ENCODE measurements at regions not wholly inside any gene's neighbourhood (a gene's known extent, or its start where the extent isn't known, plus 50 kb on each side); places are given as distances from the start of the nearest gene placed in this dataset.
A peak's percentile ranks its signal among the peaks of the same experiment; 100 is the strongest.

GRCh38 chr13:76730220-76730619 lies 156.0 kb downstream of the KCTD12 start:
- Histone ChIP-seq H3K79me2 (ENCODE audit: control insufficient read depth, insufficient read depth, low read length, poor library complexity) (peaks cover 1% of the 10 kb centered on the region), H3K36me3 (ENCODE audit: control insufficient read depth in 1 of 2, insufficient read depth in 2 of 2, low read length in 2 of 2) (no peaks in the 10 kb centered on the region), H3K9me3 (ENCODE audit: insufficient read depth, low read depth, low read length) (peaks cover 3% of the 10 kb centered on the region), H4K91ac (ENCODE audit: low read depth, low read length) (no peak overlapping the region), H2AK5ac (ENCODE audit: low read length) (no peak overlapping the region), H3K27me3 (ENCODE audit: insufficient read depth, low read length) (no peaks in the 10 kb centered on the region), H3K4me2 (ENCODE audit: low read length) (no peak overlapping the region), H2BK5ac (ENCODE audit: low read depth, low read length, poor library complexity) (no peak overlapping the region), H3K14ac (ENCODE audit: low read length) (no peak overlapping the region), H3K9ac (ENCODE audit: low read length) (no peak overlapping the region), H3K23ac (ENCODE audit: low read length) (no peak overlapping the region), H2BK12ac (ENCODE audit: low read length) (no peak overlapping the region), H3K79me1 (ENCODE audit: low read length) (peaks cover 2% of the 10 kb centered on the region), H3K27ac (ENCODE audit: low read depth, low read length) (no peak overlapping the region), H3K4ac (ENCODE audit: low read depth, low read length) (no peak overlapping the region), H4K8ac (ENCODE audit: low read depth, low read length) (no peak overlapping the region), H4K12ac (ENCODE audit: low read depth, low read length) (no peak overlapping the region), H3K4me1 (ENCODE audit: control insufficient read depth in 1 of 2, insufficient read depth in 2 of 2, low read length in 2 of 2) (peaks cover 2 to 3% of the 10 kb centered on the region in 2 experiments), H3K4me3 (ENCODE audit: low read depth, low read length) (no peak overlapping the region), H2AFZ (ENCODE audit: insufficient read depth, low read length, poor library complexity) (no peak overlapping the region), H2BK120ac (ENCODE audit: insufficient read depth, low read length, poor library complexity) (no peak overlapping the region), H3K18ac (ENCODE audit: low read length) (no peak overlapping the region)
- no peak for DNase-seq
- WGBS (ENCODE audit: extremely low coverage, insufficient coverage, insufficient read length): no CpG with 5 or more reads among the region's 4 CpGs

GRCh38 chr13:76729691-76730090 lies 156.5 kb downstream of the KCTD12 start:
- DNase-seq: no peak
- WGBS (ENCODE audit: extremely low coverage, insufficient coverage, insufficient read length): no CpG with 5 or more reads among the region's 1 CpG
- H4K8ac ChIP-seq (ENCODE audit: low read depth, low read length): no peak overlapping the region

DNA sequence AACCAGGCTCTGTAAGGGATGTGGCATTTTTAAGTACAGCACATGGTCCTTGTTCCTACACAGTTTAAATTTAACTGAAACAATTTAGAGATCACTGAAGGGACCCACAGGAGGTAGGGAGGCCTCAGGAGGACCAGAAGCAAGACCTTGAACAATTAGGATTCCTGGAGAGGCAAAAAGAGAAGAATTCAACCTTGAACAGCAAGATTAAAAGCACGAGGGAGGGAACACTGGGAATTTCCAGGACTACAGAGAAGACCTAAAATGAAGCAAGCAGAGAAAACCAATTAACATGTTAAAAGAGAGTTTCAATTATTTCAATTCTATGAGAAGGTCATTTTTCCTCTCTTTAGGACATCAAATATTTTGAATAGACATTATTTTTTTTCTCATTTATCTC lies 160.3 kb downstream of the KCTD12 start:
- no peak overlapping the region for H2AFZ ChIP-seq (ENCODE audit: insufficient read depth, low read length, poor library complexity)
- no peak for DNase-seq
- H3K23ac ChIP-seq (ENCODE audit: low read length): no peak overlapping the region
- no CpG with 5 or more reads among the region's 1 CpG for WGBS (ENCODE audit: extremely low coverage, insufficient coverage, insufficient read length)
- H4K91ac ChIP-seq (ENCODE audit: low read depth, low read length): no peak overlapping the region
- no peaks in the 10 kb centered on the region for H3K27me3 ChIP-seq (ENCODE audit: insufficient read depth, low read length)
- H3K4me2 ChIP-seq (ENCODE audit: low read length): no peak overlapping the region
- peak overlapping the region; percentile 64 for H3K14ac ChIP-seq (ENCODE audit: low read length)
- peak overlapping the region; percentile 49 for H2BK120ac ChIP-seq (ENCODE audit: insufficient read depth, low read length, poor library complexity)
- H3K27ac ChIP-seq (ENCODE audit: low read depth, low read length): peak overlapping the region; percentile 33
- H3K36me3 ChIP-seq (ENCODE audit: control insufficient read depth in 1 of 2, insufficient read depth in 2 of 2, low read length in 2 of 2): no peaks in the 10 kb centered on the region
- H3K4me3 ChIP-seq (ENCODE audit: low read depth, low read length): no peak overlapping the region
- H3K9me3 ChIP-seq (ENCODE audit: insufficient read depth, low read depth, low read length): peaks cover 3% of the 10 kb centered on the region
- H4K8ac ChIP-seq (ENCODE audit: low read depth, low read length): no peak overlapping the region
- no peak overlapping the region for H3K18ac ChIP-seq (ENCODE audit: low read length)
- H2BK5ac ChIP-seq (ENCODE audit: low read depth, low read length, poor library complexity): peak overlapping the region; percentile 71
- no peak overlapping the region for H3K4ac ChIP-seq (ENCODE audit: low read depth, low read length)
- no peak overlapping the region for H2AK5ac ChIP-seq (ENCODE audit: low read length)
- peaks cover 5 to 7% of the 10 kb centered on the region in 2 experiments for H3K4me1 ChIP-seq (ENCODE audit: control insufficient read depth in 1 of 2, insufficient read depth in 2 of 2, low read length in 2 of 2)
- no peak overlapping the region for H3K9ac ChIP-seq (ENCODE audit: low read length)
- peaks cover 17% of the 10 kb centered on the region for H3K79me1 ChIP-seq (ENCODE audit: low read length)
- no peaks in the 10 kb centered on the region for H3K79me2 ChIP-seq (ENCODE audit: control insufficient read depth, insufficient read depth, low read length, poor library complexity)
- H2BK12ac ChIP-seq (ENCODE audit: low read length): peak overlapping the region; percentile 62
- no peak overlapping the region for H4K12ac ChIP-seq (ENCODE audit: low read depth, low read length)

More at GRCh38 chr13:76729691-76730090, 156.5 kb downstream of the KCTD12 start:
- H3K4me3 ChIP-seq (ENCODE audit: low read depth, low read length): no peak overlapping the region
- H3K14ac ChIP-seq (ENCODE audit: low read length): no peak overlapping the region
- H3K23ac ChIP-seq (ENCODE audit: low read length): no peak overlapping the region
- H2BK12ac ChIP-seq (ENCODE audit: low read length): no peak overlapping the region
- H3K9ac ChIP-seq (ENCODE audit: low read length): no peak overlapping the region
- no peak overlapping the region for H4K12ac ChIP-seq (ENCODE audit: low read depth, low read length)
- H4K91ac ChIP-seq (ENCODE audit: low read depth, low read length): no peak overlapping the region
- no peak overlapping the region for H3K27ac ChIP-seq (ENCODE audit: low read depth, low read length)
- no peak overlapping the region for H2BK5ac ChIP-seq (ENCODE audit: low read depth, low read length, poor library complexity)
- no peak overlapping the region for H2BK120ac ChIP-seq (ENCODE audit: insufficient read depth, low read length, poor library complexity)
- H3K79me2 ChIP-seq (ENCODE audit: control insufficient read depth, insufficient read depth, low read length, poor library complexity): peaks cover 1% of the 10 kb centered on the region
- H3K9me3 ChIP-seq (ENCODE audit: insufficient read depth, low read depth, low read length): peaks cover 3% of the 10 kb centered on the region
- H3K27me3 ChIP-seq (ENCODE audit: insufficient read depth, low read length): no peaks in the 10 kb centered on the region
- peaks cover 2 to 3% of the 10 kb centered on the region in 2 experiments for H3K4me1 ChIP-seq (ENCODE audit: control insufficient read depth in 1 of 2, insufficient read depth in 2 of 2, low read length in 2 of 2)
- no peak overlapping the region for H3K18ac ChIP-seq (ENCODE audit: low read length)
- H3K36me3 ChIP-seq (ENCODE audit: control insufficient read depth in 1 of 2, insufficient read depth in 2 of 2, low read length in 2 of 2): no peaks in the 10 kb centered on the region
- H2AFZ ChIP-seq (ENCODE audit: insufficient read depth, low read length, poor library complexity): no peak overlapping the region
- H3K4ac ChIP-seq (ENCODE audit: low read depth, low read length): no peak overlapping the region
- H2AK5ac ChIP-seq (ENCODE audit: low read length): no peak overlapping the region
- no peak overlapping the region for H3K4me2 ChIP-seq (ENCODE audit: low read length)
- peaks cover 2% of the 10 kb centered on the region for H3K79me1 ChIP-seq (ENCODE audit: low read length)

DNA sequence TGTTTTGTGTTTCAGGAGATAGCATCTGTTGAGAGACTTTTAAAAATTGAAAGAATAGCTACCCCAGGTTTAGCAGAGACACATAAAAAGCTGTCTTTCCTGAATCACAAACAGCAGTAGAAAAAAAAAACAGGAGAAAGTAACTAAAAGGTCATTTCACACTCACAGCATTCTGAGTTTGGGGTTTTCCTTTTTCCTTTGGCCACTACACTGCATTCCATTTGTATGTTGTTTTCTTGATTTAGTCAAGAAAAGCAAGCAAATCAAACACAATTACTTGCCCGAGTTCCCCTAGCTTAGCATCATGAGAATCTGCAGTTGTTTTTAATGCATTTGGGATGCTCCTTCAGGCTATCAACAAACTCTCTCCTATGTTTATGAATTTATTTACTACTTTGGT lies 161.0 kb downstream of the KCTD12 start:
- Histone ChIP-seq H3K4me1 (ENCODE audit: control insufficient read depth in 1 of 2, insufficient read depth in 2 of 2, low read length in 2 of 2) (peaks cover 7 to 8% of the 10 kb centered on the region in 2 experiments), H2AFZ (ENCODE audit: insufficient read depth, low read length, poor library complexity) (no peak overlapping the region)
- DNase-seq: no peak

More for the DNA sequence above, 161.0 kb downstream of the KCTD12 start:
- Histone ChIP-seq H3K79me2 (ENCODE audit: control insufficient read depth, insufficient read depth, low read length, poor library complexity) (no peaks in the 10 kb centered on the region), H3K18ac (ENCODE audit: low read length) (no peak overlapping the region), H2BK12ac (ENCODE audit: low read length) (no peak overlapping the region), H2BK120ac (ENCODE audit: insufficient read depth, low read length, poor library complexity) (no peak overlapping the region), H3K23ac (ENCODE audit: low read length) (no peak overlapping the region), H3K79me1 (ENCODE audit: low read length) (peaks cover 19% of the 10 kb centered on the region), H3K27me3 (ENCODE audit: insufficient read depth, low read length) (no peaks in the 10 kb centered on the region), H4K91ac (ENCODE audit: low read depth, low read length) (no peak overlapping the region), H3K4me2 (ENCODE audit: low read length) (no peak overlapping the region), H4K12ac (ENCODE audit: low read depth, low read length) (no peak overlapping the region), H2AK5ac (ENCODE audit: low read length) (no peak overlapping the region), H3K4ac (ENCODE audit: low read depth, low read length) (no peak overlapping the region), H2BK5ac (ENCODE audit: low read depth, low read length, poor library complexity) (no peak overlapping the region), H3K14ac (ENCODE audit: low read length) (peak overlapping the region; percentile 43), H4K8ac (ENCODE audit: low read depth, low read length) (no peak overlapping the region), H3K36me3 (ENCODE audit: control insufficient read depth in 1 of 2, insufficient read depth in 2 of 2, low read length in 2 of 2) (no peaks in the 10 kb centered on the region), H3K27ac (ENCODE audit: low read depth, low read length) (peak overlapping the region; percentile 73), H3K4me3 (ENCODE audit: low read depth, low read length) (no peak overlapping the region), H3K9ac (ENCODE audit: low read length) (no peak overlapping the region), H3K9me3 (ENCODE audit: insufficient read depth, low read depth, low read length) (peaks cover 3% of the 10 kb centered on the region)
- WGBS (ENCODE audit: extremely low coverage, insufficient coverage, insufficient read length): no CpG with 5 or more reads among the region's 1 CpG

Data from trophoblast cell (in vitro differentiated cells and primary cell).